Prostate gland (tissue), 2 donors: ENCODE measurements at regions not wholly inside any gene's neighbourhood (a gene's known extent, or its start where the extent isn't known, plus 50 kb on each side); places are given as distances from the start of the nearest gene placed in this dataset.

Experiments
- DNase-seq: peaks from one replicate; pipeline ENCODE4 v3.0.0-alpha.2; 2019; ENCODE audit warnings: low spot score
- H3K27ac ChIP-seq, 2 donors: fragments of 200-600 bp; sonication (generic); 2 replicates each; pipeline ENCODE4 v1.5.1; 2017 to 2019
- H3K27me3 ChIP-seq: fragments of 200-600 bp; sonication (generic); replicated peaks from 2 replicates; pipeline ENCODE4 v1.5.1; 2019; ENCODE audit not compliant: insufficient read depth
- H3K36me3 ChIP-seq, 2 donors: fragments of 200-600 bp; sonication (generic); 1 replicate in 1 of 2; 2 replicates in 1 of 2; pipeline versions ENCODE4 v1.5.1 to v1.8.1; 2017 to 2019
- H3K4me1 ChIP-seq: fragments of 200-600 bp; sonication (generic); replicated peaks from 2 replicates; pipeline ENCODE4 v1.5.1; 2019
- H3K4me3 ChIP-seq, 2 donors: fragments of 200-600 bp; sonication (generic); 2 replicates each; pipeline ENCODE4 v1.5.1; 2017 to 2019
- H3K9me3 ChIP-seq: fragments of 200-600 bp; sonication (generic); 2 replicates; pipeline ENCODE4 v1.5.1; 2017
- CTCF ChIP-seq, 4 experiments: fragments of 200-600 bp in 2 of 4; fragments of 450-650 bp in 2 of 4; sonication (generic) in 2 of 4; IDR thresholded peaks; 1 replicate in 3 of 4; 2 replicates in 1 of 4; pipeline ENCODE4 v1.5.1; 2016 to 2019; ENCODE audit warnings: antibody characterized with exemption in 4 of 4, mild to moderate bottlenecking in 2 of 4, moderate library complexity in 2 of 4
- POLR2A ChIP-seq: fragments of 450-650 bp; IDR thresholded peaks from one replicate; pipeline ENCODE4 v1.6.1; 2016; ENCODE audit warnings: antibody characterized with exemption, mild to moderate bottlenecking
- POLR2AphosphoS5 ChIP-seq: sonication (generic); formaldehyde crosslinking; IDR thresholded peaks from one replicate; pipeline ENCODE4 v1.6.1; 2017; ENCODE audit warnings: antibody characterized with exemption
- WGBS: methylation state at CpG from one replicate; pipeline ENCODE4 v1.1.5; 2018; 5-methylcytosine and 5-hydroxymethylcytosine counted together
- intact Hi-C: fragments of 100-400 bp; cut with DNase I; formaldehyde crosslinking; loops from one replicate; pipeline ENCODE4 v1.14.2; 2022

- Histone ChIP-seq H3K36me3 (no peaks in the 10 kb centered on the region), H3K9me3 (no peaks in the 10 kb centered on the region), H3K4me1 (no peaks in the 10 kb centered on the region), H3K4me3 (no peak overlapping the region), H3K27ac (no peak overlapping the region), H3K27me3 (no peaks in the 10 kb centered on the region)
- DNase-seq, result no peak
- no peak for TF ChIP-seq POLR2A
- TF ChIP-seq POLR2AphosphoS5, result no peak
- no peak for TF ChIP-seq CTCF (IDR thresholded peaks at IDR 0.05)
- WGBS, result 25% methylated on average over 1 of the region's 1 CpG
- intact Hi-C loops, result no loop called here
Measured at GRCh38 chr16:48834576-48834975, 224.6 kb upstream of the N4BP1 start.

GRCh38 chr16:48833461-48833860 is 223.5 kb upstream of the N4BP1 start:
- 34% methylated on average over 2 of the region's 2 CpGs for WGBS
- intact Hi-C loops, result no loop called here
- TF ChIP-seq POLR2A (no peak), POLR2AphosphoS5 (no peak), CTCF (IDR thresholded peaks at IDR 0.05) (no peak)

GRCh38 chr16:48831076-48831722 is 221.2 kb upstream of the N4BP1 start:
- intact Hi-C loops, result no loop called here
- TF ChIP-seq POLR2A (no peak), CTCF (IDR thresholded peaks at IDR 0.05) (no peak), POLR2AphosphoS5 (no peak)
- H3K27ac ChIP-seq, result no peak overlapping the region
- no peaks in the 10 kb centered on the region for H3K9me3 ChIP-seq
- H3K27me3 ChIP-seq, result no peaks in the 10 kb centered on the region
- no peaks in the 10 kb centered on the region for H3K4me1 ChIP-seq
- no peaks in the 10 kb centered on the region for H3K36me3 ChIP-seq
- WGBS, result 19% methylated on average over 4 of the region's 4 CpGs
- no peak overlapping the region for H3K4me3 ChIP-seq
- no peak for DNase-seq

More at GRCh38 chr16:48833461-48833860, 223.5 kb upstream of the N4BP1 start:
- Histone ChIP-seq H3K27ac (no peak overlapping the region), H3K36me3 (no peaks in the 10 kb centered on the region), H3K4me1 (no peaks in the 10 kb centered on the region), H3K9me3 (no peaks in the 10 kb centered on the region), H3K4me3 (no peak overlapping the region), H3K27me3 (no peaks in the 10 kb centered on the region)
- no peak for DNase-seq

- Histone ChIP-seq H3K9me3 (no peaks in the 10 kb centered on the region), H3K27me3 (no peaks in the 10 kb centered on the region), H3K4me1 (no peaks in the 10 kb centered on the region), H3K36me3 (no peaks in the 10 kb centered on the region), H3K27ac (no peak overlapping the region), H3K4me3 (no peak overlapping the region)
- intact Hi-C loops, result no loop called here
- DNase-seq, result no peak
- TF ChIP-seq POLR2A (no peak), CTCF (IDR thresholded peaks at IDR 0.05) (no peak), POLR2AphosphoS5 (no peak)
- WGBS, result 81% methylated on average over 12 of the region's 12 CpGs
Measured at GRCh38 chr16:48829336-48830310, 219.6 kb upstream of the N4BP1 start.
